HG03095 (cell line): ENCODE measurements at regions not wholly inside any gene's neighbourhood (a gene's known extent, or its start where the extent isn't known, plus 50 kb on each side); places are given as distances from the start of the nearest gene placed in this dataset.

Experiments used
- ATAC-seq: cut with Tn5 transposase; IDR thresholded peaks from one replicate; pipeline ENCODE4 v1.9.1; 2021; ENCODE audit warnings: moderate library complexity; ENCODE audit not compliant: unreplicated experiment

DNA sequence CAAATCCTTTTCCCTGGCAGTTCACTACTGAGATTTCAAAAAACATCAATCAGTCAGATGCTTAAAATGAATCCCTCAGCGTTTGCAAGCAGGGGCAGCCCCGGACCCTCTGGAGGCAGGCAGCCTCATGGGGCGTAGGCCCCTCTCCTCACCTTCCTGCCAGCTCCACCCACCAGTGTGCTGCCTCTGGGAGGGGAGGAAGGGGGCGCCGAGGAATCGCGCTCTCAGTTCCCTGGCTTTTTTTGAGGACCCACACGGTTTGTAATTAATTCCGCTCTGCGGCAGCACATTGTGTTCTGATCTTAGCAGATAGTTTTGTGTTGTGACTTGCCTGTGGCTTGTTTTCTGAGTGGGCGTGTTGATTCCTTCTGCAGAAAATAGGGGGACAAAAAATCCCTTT is 159.9 kb downstream of the KLF13 start:
- ATAC-seq = no peak

DNA sequence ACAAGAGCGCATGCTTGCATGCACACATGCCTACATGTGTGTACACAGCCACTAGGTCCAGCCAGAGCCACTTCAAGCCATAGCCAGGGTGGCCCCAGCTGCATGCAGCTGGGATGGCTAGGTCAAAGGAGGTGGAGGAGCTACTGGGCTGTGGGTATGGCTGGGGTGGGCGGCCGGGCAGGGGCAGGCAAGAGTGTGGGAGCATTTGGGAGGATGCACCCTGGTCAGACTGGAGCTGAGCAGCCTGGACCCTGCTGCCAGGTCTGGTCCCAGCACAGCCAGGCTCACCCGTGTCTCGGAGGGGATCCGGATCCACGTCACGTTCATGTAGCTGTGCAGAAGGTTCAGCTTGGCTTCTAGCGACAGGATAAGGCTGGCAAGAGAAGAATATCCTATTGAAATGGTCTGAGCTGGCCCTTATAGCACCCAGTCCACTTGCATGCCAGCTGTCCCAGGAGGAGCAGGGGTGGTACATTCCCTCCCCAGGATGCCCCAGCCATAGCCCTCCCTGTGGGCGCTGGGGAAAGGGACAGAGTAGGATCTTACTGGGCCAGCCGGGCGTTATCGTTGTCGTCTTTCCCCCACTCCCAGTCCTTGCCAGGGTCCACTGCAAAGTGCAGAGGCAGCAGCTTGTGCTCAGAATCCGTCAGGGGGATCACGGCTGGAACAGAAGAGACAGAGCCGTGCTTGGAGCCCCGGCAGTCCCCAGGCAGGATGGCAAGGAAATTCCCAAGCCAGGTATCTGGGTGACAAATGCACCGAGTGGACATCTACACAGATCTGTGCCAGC is 160.5 kb downstream of the KLF13 start:
- ATAC-seq = no peak

DNA sequence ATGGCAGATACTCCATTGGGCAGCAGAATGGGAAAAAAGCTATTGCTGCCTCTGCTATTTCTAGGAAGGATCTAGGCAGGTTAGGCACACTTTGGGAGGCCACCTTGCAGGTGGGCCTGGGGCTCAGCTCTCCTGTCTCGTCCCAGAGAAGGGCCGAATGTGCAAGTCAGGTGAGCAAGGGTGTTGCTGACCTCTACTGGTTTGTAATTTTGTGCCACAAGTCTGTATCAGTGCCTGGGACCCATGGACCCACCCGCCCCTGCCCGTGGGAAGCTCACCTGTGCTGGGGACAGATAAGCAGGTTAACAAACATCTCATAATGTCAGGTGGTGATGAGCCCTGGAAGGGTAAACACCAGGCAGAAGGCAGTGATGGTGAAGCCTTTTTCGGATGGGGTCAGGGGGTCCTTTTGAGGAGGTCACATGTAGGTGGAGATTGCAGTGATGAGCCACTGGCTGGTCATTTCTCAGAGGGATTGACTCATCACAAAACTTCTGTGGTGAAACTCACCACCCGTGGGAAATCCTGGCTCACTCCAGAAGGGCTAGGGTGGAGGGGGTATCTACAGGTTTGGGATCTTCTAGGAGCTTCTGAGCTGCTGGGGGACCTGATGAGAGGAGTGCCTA is 161.3 kb downstream of the KLF13 start:
- peak; percentile 21 for ATAC-seq

DNA sequence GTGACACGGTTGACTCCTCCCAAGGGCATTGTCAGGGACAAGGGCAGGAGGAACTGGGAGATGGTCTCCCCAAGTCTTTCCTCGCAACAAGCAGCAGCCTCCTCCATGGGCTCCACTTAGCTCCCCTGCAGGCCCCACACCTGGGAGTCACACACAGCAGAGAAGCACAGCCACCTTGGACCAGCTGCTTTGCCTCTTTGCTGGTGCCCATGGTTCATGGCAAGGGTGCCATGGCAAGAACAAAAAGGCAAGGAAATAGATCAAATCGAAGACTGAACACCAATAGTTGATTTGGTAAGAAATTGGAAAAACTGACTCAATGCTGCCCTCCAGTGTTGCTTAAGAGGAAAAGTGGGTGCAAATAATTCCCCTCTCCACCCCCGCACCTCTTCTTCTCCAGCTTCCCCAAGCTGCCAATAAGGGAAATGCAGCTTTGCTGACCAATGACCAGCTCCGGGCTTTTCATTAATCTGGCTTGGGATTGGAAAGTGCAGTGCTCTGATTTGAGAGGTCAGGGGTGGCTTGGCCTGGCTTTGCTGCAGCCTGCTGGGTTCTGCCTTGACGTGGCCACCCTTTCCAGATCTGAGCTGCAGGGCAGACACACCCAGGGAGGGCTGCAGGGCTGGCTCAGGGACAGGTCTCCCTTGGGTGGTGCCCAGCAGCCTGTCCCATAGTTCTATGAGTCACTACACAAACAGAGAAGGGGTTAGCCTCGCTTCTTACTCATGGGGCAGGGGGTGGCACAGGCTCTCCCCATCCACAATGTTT is 162.0 kb downstream of the KLF13 start:
- peak; percentile 45 for ATAC-seq

DNA sequence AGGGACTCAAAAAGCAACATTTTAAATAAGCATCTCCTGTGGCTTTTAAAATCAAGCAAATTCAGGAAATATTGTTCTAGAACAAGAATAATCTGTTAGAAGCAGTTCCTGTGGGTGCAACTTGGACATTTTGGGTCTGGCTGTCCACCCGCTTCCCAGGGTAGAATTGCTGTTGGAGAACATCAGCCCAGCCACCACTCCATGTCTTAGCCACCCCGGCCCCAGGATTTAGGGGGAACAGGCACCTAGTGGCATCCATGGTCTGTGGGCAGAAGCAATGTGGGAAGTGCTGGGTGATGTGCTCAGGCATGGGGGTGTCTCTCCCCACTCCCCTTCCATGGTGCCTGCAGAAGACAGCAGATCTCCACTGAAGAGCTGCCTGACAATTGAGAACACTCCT is 162.6 kb downstream of the KLF13 start:
- ATAC-seq = no peak

DNA sequence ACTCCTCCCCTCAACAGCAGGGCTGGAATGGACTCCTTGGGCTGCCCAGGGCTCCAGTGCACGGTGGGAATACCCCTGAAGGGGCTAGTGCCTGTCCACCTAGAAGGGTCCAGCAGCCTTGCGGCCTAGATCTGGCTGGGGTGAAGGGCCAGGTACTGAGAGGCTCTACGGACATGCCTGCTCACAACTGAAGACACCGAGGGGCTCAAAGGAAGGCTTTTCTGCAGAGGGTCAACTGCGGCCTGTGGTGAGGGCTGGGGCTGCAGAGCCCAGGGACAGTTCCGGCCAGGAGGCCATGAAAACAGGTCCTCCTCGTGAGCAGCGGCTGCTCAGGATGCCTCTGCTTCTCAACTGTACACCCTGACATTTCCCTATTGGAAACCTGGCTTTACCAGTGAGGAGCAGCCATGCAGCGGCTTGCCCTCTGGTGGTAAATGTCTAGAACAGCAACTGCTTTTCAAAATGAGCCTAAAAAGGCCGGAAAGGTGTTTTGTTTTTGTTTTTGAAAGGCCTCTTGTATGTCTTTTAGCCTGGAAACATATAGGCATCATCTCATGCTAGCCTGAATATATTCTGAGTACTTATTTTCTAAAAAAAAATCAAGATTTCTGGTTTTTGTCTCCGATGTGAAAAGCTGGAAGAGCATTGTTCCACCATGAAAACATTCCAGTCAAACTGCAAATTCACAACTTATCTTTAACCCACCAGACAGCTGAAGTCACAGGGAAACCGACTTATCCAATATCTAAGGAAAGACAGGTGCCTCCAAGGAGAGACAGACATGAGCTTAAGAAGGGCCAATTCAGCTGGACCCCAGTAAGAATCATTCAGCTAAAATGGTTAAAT is 163.4 kb downstream of the KLF13 start:
- ATAC-seq = no peak

DNA sequence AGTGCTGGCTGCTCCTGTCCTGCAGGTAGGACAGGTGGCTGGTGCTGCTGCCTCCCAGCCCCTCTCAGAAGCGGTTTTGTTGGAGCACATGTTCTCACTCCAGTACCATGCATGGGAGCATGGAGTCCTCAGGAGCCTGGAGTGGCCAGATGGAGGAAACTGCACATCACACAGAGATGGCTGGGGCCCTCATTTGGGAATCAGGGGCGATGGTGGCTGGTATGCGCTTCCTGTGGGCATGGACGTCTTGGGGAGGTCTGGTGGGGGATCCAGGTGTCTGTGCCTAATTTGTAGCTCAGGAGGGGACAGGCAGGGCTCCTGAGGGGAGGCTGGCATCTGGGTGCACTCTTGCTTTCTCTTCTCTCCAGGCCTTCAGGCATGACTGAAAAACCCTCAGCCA is 168.2 kb downstream of the KLF13 start:
- ATAC-seq = no peak

DNA sequence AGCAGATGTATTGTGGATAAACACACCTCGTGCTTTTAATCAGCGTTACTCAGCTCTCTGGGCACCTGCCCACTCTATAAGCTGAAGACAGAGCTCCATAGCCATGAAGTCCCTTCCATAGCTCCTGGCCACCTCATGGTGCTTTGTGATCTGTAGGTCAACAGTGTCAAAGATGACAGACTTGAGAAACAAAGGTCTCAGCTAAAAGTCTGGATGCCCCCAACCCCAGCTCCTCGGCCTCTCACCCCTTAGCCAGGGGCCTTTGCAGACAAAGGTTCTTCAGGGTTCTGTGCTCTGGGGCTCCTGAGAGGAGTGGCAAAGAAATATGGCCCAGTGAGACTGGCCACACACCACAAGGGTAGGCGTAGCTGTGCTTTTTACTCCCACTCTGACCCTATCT is 168.6 kb downstream of the KLF13 start:
- no peak for ATAC-seq

DNA sequence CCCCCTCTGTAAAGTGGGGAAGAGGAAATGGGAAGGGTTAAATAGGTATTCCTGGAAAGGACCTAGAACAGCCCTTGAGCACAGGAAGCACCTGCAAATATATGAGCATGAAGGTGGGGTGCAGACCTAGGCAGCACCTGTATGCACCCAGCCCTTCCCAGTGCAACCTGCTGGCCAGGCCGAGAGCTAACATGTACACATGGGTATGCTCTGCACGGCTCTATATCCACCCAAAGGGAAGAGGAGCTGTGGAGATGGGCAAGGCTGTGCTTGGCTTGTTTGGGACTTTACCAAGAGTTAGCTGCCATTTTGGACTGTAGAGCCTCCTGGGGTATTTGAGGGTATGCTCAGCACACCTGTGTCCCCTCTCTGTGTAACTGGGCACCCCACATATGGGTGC is 171.2 kb downstream of the KLF13 start:
- ATAC-seq = no peak

DNA sequence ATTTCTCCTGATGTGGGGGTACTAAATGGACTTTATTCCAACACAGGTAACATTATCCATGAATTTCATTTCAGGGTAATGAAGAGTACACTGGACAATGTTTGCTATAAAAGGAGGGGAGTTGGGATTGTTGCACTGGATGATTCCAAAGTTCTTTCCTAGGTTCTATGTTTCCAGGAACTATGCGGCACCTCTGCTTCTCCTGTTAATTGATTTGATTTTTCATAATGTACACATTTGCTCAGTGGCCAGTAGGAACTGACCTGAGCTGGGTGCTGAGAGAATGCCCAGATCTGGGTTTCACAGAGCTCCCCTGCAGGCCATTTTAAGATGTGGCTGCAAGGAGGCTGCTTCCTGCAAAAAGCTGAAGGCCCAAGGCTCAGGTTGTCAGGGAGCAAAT is 171.7 kb downstream of the KLF13 start:
- ATAC-seq = no peak

DNA sequence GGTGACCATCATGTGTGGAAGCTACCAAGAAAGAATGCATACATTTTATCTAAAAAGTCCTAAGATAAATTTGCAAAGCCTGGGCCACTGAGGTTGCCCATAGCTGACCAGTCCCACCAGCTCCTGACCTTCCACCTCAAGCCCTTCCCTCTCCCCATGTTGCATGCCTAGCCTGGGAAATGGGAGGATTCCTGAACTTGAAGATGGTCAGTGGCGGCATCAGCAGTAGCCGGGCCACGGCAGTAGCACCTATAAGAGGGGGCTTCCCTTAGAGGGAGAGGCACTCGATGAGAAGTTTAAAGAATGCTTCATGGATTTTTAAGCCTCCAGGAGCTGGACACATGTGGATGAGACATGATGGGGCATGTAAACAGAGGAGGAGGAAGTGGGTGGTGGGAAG is 172.1 kb downstream of the KLF13 start:
- no peak for ATAC-seq

DNA sequence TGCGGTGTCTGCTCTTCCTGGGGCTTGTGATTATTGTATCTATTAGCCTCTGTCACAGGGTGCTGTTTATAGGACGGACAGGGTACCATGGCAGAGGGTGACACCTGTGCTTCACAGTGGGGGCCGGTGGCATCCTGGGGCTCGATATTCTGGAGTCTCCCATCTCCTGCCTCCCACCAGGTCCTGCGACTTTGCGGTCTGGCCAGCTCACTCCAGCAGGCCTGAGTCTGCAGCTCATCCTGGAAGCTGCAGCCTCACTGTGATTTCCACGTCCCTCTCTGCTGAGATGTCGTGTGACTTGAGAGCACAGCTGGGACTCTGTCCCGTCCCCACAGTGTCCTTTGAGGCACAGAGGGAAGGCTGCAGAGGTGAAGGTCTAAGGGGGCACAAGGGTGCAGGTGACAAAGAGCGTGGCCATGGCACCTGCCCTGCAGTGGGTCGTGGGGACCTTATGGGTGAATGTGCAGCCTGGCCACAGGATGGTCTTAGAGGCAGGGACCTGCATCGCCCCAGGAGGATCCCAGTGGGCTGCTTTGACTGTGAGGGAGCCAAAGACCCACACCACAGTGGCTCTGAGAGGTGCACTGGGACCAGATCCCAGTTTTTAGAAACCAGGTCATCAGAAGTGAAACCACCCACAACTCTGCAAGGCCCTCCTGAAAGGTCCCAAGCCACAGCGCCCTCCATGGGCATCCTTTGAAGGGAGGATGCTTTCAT is 172.8 kb downstream of the KLF13 start:
- ATAC-seq = no peak

DNA sequence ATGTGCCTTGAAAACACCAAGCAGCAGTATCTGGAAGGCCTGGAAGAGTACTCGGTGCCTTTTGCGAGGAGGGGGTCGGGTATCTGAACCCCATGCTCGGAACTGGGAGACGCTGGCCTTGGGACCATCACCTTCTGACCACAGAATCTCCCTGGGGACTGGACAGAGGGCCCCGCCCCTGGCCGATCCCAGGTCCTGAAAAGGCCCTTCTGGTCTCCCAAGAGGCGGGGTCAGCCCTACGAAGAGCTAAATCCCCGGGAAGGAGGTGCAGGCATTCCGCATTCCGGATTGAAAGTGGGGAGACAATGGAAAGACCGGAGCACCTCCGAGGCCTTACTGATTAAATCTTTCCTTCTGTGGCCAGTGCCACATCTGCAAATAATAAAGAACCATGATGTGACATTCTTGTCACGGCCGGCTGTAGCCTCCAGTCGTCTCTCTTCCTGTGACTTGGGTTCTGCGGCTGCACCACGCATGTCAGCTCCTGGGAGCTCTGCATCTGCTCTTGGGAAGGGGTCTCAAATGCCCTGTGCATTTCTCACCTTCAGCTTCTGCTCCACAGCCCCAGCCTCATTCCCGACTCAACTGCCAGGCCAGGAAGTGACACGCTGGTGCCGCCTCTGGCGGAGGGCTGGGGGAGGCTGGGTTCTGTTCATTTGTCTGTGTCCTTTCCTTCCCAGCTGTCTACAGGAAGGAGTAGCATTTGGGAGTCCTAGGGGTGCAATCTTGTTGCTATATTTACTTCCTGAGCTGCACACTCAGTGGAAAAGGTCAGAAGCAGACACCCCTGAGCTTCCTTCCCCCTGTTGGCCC is 173.5 kb downstream of the KLF13 start:
- no peak for ATAC-seq

DNA sequence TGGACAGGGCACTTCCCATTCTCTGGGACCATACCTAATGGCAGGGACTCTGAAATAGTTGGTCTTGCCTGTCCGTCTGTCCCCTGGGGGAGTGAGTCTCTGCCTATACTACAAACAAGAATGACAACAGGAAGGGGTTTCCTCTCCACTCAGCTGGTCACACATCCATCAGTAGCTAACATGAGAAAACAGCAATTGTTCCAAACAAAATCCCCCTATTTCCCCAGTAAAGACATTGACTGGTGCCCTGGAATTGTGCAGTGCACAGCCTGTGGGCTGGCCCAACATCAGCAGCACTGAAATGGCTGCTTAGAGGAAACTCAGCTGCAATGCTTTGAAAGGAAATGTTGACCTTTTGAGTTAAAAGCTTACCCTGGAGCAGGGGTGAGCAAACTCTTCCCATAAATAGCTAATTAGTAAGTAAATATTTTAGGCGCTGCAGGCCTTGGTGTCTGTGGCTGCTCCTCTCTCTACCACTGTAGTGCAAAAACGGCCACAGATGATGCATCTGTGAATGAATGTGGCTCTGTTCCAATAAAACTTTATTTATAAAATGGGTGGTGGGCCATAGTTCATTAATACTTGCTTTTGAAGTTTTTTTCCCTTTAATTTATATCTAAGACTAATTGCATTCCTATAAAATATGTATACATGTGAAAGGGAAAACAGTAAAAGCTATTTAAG is 174.3 kb downstream of the KLF13 start:
- ATAC-seq = no peak

DNA sequence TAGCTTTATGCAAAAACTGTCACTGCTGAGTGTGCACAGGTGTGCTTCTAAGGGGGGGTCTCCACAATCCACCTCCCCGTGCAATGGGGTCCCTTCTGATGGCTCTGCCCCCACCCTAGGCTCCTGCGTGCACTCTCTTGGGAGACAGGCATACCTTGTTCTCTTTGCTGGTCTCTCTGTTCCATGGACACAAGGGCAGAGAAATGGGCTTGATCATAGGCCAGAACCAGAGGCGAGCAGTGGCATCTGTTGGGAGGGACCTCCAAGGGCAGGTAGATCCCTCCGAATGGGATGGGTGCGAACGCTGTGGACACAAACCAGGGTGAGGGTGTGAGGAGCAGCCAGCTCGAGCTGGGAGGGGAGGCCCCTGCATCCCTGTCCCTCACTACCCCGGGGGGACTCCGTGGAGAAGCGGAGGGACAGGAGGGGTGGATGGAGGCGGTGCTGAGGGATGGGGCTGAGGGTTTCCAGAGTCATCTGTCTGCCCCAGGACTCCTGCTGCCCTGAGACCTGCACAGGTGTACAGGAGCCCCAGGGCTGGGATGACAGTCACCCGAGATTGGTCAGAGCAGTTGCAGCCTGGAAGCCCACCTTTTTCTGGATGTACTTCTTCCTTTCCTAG is 175.0 kb downstream of the KLF13 start:
- ATAC-seq = no peak

DNA sequence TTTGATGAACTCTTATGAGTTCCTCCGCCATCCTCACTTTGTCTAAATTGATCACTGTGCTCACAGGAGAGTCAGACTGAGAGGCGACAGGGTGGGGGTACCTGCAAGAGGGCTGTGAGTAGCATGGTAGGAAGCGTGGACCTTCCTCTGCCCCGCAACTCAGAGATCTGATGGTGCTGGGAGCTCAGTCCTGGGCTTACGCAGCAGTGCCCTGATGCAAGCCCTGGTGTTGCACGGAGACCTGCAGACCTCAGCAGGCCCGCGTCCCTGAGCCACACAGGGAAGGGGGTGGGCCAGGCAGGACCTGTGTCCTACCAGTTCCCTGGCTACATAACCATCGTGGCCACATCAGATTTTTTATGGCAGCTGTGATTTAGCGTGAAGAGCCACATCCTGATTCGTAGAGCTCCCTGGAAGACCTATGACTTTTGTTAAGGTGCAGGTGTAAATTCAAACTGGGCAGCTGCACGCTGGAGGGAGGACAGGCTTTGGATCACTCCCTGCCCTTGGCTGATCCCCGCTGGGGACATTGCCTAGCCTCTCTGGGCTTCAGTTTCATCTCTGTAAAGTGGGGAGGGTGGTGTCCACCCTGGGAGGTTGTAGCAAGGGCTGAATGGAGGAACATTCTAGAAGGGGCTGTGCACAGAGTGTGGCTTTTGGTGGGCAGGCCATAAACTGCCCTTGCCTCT is 176.1 kb downstream of the KLF13 start:
- no peak for ATAC-seq

DNA sequence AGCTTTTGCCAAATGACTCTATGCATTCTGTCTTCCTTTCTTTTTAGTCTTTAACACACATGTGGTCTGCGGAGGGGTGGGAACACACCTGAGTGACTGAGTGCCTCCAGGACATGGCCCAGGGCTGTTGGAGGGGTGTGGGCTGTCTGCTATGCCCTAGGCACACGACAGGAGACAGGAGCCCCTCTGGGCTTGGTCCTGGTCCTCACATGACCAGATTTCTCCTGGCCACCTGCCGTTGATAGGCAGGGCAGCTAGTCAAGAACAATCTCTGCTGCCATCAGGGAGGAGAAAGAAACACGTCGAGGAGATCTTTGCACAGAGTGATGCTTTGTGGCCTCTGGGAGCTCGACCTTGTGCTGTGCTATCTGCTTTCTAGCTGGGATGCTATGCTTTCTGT is 176.6 kb downstream of the KLF13 start:
- ATAC-seq = no peak
